ENCODE measurements at regions not wholly inside any gene's neighbourhood (a gene's known extent, or its start where the extent isn't known, plus 50 kb on each side); places are given as distances from the start of the nearest gene placed in this dataset.
"Not testable (repeated sequence)": the region's sequence is repeated elsewhere in the genome, so short reads cannot be mapped to it uniquely, and the experiment has no call there.

DNA sequence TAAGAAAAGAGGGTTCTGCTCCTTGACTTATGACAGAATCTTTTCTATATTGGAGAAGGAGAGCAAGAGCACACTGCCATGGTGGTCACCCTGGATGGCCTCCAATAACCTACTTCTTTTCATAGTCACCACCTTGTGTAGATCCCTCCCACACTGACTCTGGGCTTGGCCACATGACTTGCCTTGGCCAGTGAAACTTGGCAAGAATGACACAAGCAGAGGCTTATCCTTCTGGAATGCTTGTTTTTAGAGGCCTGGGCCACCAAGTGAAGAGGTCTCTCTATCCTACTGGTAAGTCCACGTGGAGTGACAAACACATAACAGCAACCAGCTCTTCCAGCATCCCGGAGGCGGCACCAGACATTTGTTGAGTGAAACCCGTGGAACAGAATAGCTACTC lies 349.4 kb upstream of the JARID2 start:
- Histone ChIP-seq H3K27me3 (ENCODE audit: insufficient read depth, poor library complexity, severe bottlenecking) (no peaks in the 10 kb centered on the region), H3K27ac (ENCODE audit: poor library complexity, severe bottlenecking) (no peak overlapping the region), H3K36me3 (ENCODE audit: low read depth) (no peaks in the 10 kb centered on the region), H3K9me3 (ENCODE audit: severe bottlenecking) (no peaks in the 10 kb centered on the region), H3K4me1 (ENCODE audit: insufficient read depth, poor library complexity, severe bottlenecking) (no peaks in the 10 kb centered on the region), H3K4me3 (ENCODE audit: severe bottlenecking) (no peak overlapping the region)
- TF ChIP-seq, protein P1, sequence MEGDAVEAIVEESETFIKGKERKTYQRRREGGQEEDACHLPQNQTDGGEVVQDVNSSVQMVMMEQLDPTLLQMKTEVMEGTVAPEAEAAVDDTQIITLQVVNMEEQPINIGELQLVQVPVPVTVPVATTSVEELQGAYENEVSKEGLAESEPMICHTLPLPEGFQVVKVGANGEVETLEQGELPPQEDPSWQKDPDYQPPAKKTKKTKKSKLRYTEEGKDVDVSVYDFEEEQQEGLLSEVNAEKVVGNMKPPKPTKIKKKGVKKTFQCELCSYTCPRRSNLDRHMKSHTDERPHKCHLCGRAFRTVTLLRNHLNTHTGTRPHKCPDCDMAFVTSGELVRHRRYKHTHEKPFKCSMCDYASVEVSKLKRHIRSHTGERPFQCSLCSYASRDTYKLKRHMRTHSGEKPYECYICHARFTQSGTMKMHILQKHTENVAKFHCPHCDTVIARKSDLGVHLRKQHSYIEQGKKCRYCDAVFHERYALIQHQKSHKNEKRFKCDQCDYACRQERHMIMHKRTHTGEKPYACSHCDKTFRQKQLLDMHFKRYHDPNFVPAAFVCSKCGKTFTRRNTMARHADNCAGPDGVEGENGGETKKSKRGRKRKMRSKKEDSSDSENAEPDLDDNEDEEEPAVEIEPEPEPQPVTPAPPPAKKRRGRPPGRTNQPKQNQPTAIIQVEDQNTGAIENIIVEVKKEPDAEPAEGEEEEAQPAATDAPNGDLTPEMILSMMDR (IDR thresholded peaks at IDR 0.05; ENCODE audit: poor library complexity, severe bottlenecking), result no peak
- DNase-seq (ENCODE audit: low spot score) (no peak), ATAC-seq (ENCODE audit: low read depth) (no peak)

DNA sequence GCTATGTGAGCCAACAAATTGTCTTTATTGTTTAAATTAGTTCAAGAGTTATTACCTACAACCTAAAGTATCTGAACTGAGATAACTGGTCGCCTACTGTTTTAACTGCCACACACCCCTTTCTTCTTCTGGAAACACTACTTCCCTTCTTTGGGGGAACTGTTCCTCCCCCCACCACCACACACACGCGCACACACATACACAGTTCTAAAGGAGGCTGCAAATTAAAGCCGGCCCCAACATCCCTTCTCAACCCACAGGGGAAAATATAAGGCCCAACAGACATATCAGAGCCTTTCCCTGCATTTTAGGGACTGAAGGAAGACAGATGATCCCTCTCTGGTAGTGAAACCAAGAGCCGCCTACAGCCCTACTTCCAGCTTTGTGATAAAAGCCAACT lies 348.0 kb upstream of the JARID2 start:
- H3K27ac ChIP-seq (ENCODE audit: poor library complexity, severe bottlenecking), result no peak overlapping the region
- no peak for ATAC-seq (ENCODE audit: low read depth)

DNA sequence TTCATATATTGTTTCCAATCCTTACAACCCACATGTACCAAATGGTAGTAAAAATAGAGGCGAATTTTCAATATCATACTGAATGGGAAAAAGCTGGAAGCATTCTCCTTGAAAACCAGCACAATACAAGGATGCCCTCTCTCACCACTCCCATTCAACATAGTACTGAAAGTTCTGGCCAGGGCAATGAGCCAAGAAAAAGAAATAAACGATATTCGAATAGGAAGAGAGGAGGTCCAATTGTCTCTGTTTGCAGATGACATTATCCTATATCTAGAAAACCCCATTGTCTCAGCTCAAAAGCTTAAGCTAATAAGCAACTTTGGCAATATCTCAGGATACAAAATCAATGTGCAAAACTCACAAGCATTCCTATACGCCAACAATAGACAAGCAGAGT lies 346.4 kb upstream of the JARID2 start:
- not testable (repeated sequence) for H3K36me3 ChIP-seq (ENCODE audit: low read depth); ATAC-seq (ENCODE audit: low read depth); DNase-seq (ENCODE audit: low spot score); H3K4me1 ChIP-seq (ENCODE audit: insufficient read depth, poor library complexity, severe bottlenecking); H3K27me3 ChIP-seq (ENCODE audit: insufficient read depth, poor library complexity, severe bottlenecking); H3K9me3 ChIP-seq (ENCODE audit: severe bottlenecking); H3K27ac ChIP-seq (ENCODE audit: poor library complexity, severe bottlenecking); H3K4me3 ChIP-seq (ENCODE audit: severe bottlenecking)

More for the DNA sequence above, 348.0 kb upstream of the JARID2 start:
- TF ChIP-seq, protein P1 (IDR thresholded peaks at IDR 0.05; ENCODE audit: poor library complexity, severe bottlenecking), result no peak
- H3K4me3 ChIP-seq (ENCODE audit: severe bottlenecking), result no peak overlapping the region
- DNase-seq (ENCODE audit: low spot score), result no peak
- no peaks in the 10 kb centered on the region for H3K36me3 ChIP-seq (ENCODE audit: low read depth)
- no peaks in the 10 kb centered on the region for H3K4me1 ChIP-seq (ENCODE audit: insufficient read depth, poor library complexity, severe bottlenecking)
- no peaks in the 10 kb centered on the region for H3K27me3 ChIP-seq (ENCODE audit: insufficient read depth, poor library complexity, severe bottlenecking)
- H3K9me3 ChIP-seq (ENCODE audit: severe bottlenecking), result no peaks in the 10 kb centered on the region

DNA sequence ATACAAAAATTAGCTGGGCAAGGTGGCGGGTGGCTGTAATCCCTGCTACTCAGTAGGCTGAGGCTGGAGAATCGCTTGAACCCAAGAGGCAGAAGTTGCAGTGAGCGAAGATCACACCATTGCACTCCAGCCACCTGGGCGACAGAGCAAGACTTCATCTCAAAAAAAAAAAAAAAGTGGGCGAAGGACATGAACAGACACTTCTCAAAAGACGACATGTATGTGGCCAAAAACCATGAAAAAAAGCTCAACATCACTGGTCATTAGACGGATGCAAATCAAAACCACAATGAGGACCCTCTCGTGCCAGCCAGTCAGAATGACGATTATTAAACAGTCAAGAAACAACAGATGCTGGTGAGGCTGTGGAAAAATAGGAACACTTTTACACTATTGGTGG lies 344.9 kb upstream of the JARID2 start:
- Histone ChIP-seq H3K4me3 (ENCODE audit: severe bottlenecking) (no peak overlapping the region), H3K27me3 (ENCODE audit: insufficient read depth, poor library complexity, severe bottlenecking) (no peaks in the 10 kb centered on the region), H3K27ac (ENCODE audit: poor library complexity, severe bottlenecking) (no peak overlapping the region), H3K4me1 (ENCODE audit: insufficient read depth, poor library complexity, severe bottlenecking) (no peaks in the 10 kb centered on the region), H3K9me3 (ENCODE audit: severe bottlenecking) (no peaks in the 10 kb centered on the region), H3K36me3 (ENCODE audit: low read depth) (no peaks in the 10 kb centered on the region)
- ATAC-seq (ENCODE audit: low read depth) (no peak), DNase-seq (ENCODE audit: low spot score) (no peak)
- TF ChIP-seq, protein P1 (IDR thresholded peaks at IDR 0.05; ENCODE audit: poor library complexity, severe bottlenecking), result no peak

DNA sequence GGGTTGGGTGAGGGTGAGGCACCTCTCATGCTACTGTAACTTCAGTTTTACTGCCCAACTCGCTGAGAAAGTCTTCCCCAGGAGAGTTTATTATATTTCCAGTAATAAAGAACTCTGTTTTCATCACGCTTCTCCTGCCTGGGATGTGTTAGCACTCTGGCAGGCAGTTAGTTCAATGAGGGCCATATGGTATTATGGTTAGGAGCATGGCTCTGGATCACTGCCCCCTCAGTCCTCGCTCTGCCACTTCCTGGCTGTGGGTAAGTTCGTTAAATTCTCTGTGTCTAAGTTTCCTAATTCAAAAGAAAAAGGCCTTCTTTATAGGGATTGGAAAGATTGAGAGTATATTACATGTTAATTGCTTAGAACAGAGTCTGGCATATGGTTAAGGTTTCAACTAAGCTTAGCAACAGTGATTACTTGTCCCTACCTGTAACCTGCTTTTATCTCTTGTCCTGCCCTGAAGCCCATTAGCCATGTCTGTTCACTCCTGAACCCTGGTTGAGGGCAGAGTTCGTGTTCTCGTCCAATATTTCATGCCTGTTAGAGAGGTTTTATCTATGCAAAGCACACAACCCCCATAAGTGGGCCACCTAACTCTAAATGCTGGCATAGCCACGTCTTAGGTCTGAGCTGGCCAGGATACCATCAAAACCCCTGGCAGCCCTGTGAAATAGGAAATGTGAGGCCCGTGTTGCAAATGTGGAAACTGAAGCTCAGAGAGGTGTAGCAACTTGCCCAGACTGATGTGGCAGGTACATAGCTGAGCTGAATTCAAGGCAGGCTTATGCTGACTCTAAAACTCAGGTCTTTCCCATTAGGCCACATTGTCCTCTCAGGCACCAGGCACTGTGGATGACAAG lies 342.5 kb upstream of the JARID2 start:
- Histone ChIP-seq H3K27ac (ENCODE audit: poor library complexity, severe bottlenecking) (no peak overlapping the region), H3K4me3 (ENCODE audit: severe bottlenecking) (no peak overlapping the region), H3K4me1 (ENCODE audit: insufficient read depth, poor library complexity, severe bottlenecking) (no peaks in the 10 kb centered on the region), H3K27me3 (ENCODE audit: insufficient read depth, poor library complexity, severe bottlenecking) (no peaks in the 10 kb centered on the region), H3K9me3 (ENCODE audit: severe bottlenecking) (no peaks in the 10 kb centered on the region), H3K36me3 (ENCODE audit: low read depth) (no peaks in the 10 kb centered on the region)
- DNase-seq (ENCODE audit: low spot score) (no peak), ATAC-seq (ENCODE audit: low read depth) (no peak)
- TF ChIP-seq, protein P1 (IDR thresholded peaks at IDR 0.05; ENCODE audit: poor library complexity, severe bottlenecking), result no peak
